ENCODE measurements at regions not wholly inside any gene's neighbourhood (a gene's known extent, or its start where the extent isn't known, plus 50 kb on each side); places are given as distances from the start of the nearest gene placed in this dataset.

GRCh38 chr1:10943041-10943440, 69.4 kb upstream of the TARDBP start:
- no peak for TF ChIP-seq CTCF (conservative IDR thresholded peaks at IDR 0.05)
- TF ChIP-seq ZFX (IDR thresholded peaks at IDR 0.05), result no peak

Data from C4-2B (cell line).